GM12878 (cell line): ENCODE measurements at regions not wholly inside any gene's neighbourhood (a gene's known extent, or its start where the extent isn't known, plus 50 kb on each side); places are given as distances from the start of the nearest gene placed in this dataset.

Source experiments
- ATAC-seq: fragments of 200-7000 bp; cut with Tn5 transposase; 3 replicates; pipeline ENCODE4 v1.9.1; 2020; ENCODE audit warnings: mild to moderate bottlenecking, moderate library complexity
- BruUV-seq: library from RNA; stranded (reverse); fragments of 400-500 nt; replicated peaks from 2 replicates; lab custom pipeline; 2021; lab: Mats Ljungman, UMichigan
- CTCF ChIA-PET: fragments of 300-600 bp; sonication (Branson Sonifier 250); formaldehyde crosslinking; extraction: SDS; loops from one replicate; lab custom pipeline; 2021; ENCODE audit warnings: inconsistent platforms; lab: Yijun Ruan, JAX
- POLR2A ChIA-PET: fragments of 350-600 bp; formaldehyde crosslinking; extraction: SDS; loops from one replicate; lab custom pipeline; 2021; ENCODE audit warnings: inconsistent platforms; lab: Charles Lee
- RAD21 ChIA-PET: fragments of 300-600 bp; sonication (Branson Sonifier 250); formaldehyde crosslinking; loops from one replicate; lab custom pipeline; 2023; ENCODE audit warnings: antibody characterized with exemption; ENCODE audit not compliant: unreplicated experiment; lab: Charles Lee
- SMC1A ChIA-PET: fragments of 300-600 bp; sonication (Branson Sonifier 250); formaldehyde crosslinking; loops from one replicate; lab custom pipeline; 2023; ENCODE audit not compliant: unreplicated experiment, uncharacterized antibody; lab: Charles Lee
- DNase-seq: peaks from one replicate; pipeline ENCODE4 v3.0.0-alpha.2; 2011; ENCODE audit warnings: low read depth, low spot score
- FAIRE-seq: peaks from 3 replicates; lab custom pipeline; 2011; peaks lifted over from hg19 to GRCh38; lab: Jason Lieb, UNC
- H2AFZ ChIP-seq: 2 replicates; pipeline ENCODE4 v1.6.0; 2011; ENCODE audit warnings: low read depth, low read length, control low read depth; ENCODE audit not compliant: control insufficient read depth
- H3K27ac ChIP-seq: 2 replicates; pipeline ENCODE4 v1.5.1; 2011; ENCODE audit warnings: control low read depth; ENCODE audit not compliant: control insufficient read depth, insufficient read depth
- H3K27me3 ChIP-seq, 2 experiments: replicated peaks in 1 of 2; 2 replicates each; pipeline versions ENCODE4 v1.6.0 to v1.6.1; 2011; ENCODE audit warnings: low read length in 1 of 2; ENCODE audit not compliant: control insufficient read depth in 2 of 2, insufficient read depth in 2 of 2
- H3K36me3 ChIP-seq, 2 experiments: 2 replicates each; pipeline ENCODE4 v1.5.1; 2011; ENCODE audit warnings: low read length in 1 of 2; ENCODE audit not compliant: control insufficient read depth in 2 of 2, insufficient read depth in 2 of 2
- H3K4me1 ChIP-seq: 2 replicates; pipeline ENCODE4 v1.6.1; 2011; ENCODE audit warnings: mild to moderate bottlenecking, low read length, moderate library complexity, mixed read lengths; ENCODE audit not compliant: control insufficient read depth, insufficient read depth
- H3K4me2 ChIP-seq: 2 replicates; pipeline ENCODE4 v1.6.0; 2011; ENCODE audit warnings: control low read depth; ENCODE audit not compliant: control insufficient read depth, insufficient read depth
- H3K4me3 ChIP-seq: fragments of 200-600 bp; sonication (generic); 2 replicates; pipeline ENCODE4 v1.5.1; 2016
- H3K79me2 ChIP-seq: 2 replicates; pipeline ENCODE4 v1.6.0; 2011; ENCODE audit warnings: low read length; ENCODE audit not compliant: control insufficient read depth, insufficient read depth
- H3K9ac ChIP-seq: 2 replicates; pipeline ENCODE4 v1.8.0; 2011; ENCODE audit warnings: low read length, control low read depth, mixed read lengths; ENCODE audit not compliant: control insufficient read depth, insufficient read depth
- H3K9me3 ChIP-seq: replicated peaks from 3 replicates; pipeline ENCODE4 v1.5.1; 2011; ENCODE audit warnings: mild to moderate bottlenecking, low read length; ENCODE audit not compliant: control insufficient read depth, insufficient read depth
- H4K20me1 ChIP-seq: 2 replicates; pipeline ENCODE4 v1.6.0; 2011; ENCODE audit not compliant: control insufficient read depth, insufficient read depth
- BMI1 ChIP-seq: fragments of 450-650 bp; IDR thresholded peaks from 2 replicates; pipeline ENCODE4 v1.6.1; 2016; ENCODE audit warnings: mild to moderate bottlenecking, moderate library complexity, borderline replicate concordance
- CBFB ChIP-seq: IDR thresholded peaks from 2 replicates; pipeline ENCODE4 v1.6.1; 2016; ENCODE audit warnings: antibody characterized with exemption, low read depth
- FOS ChIP-seq: IDR thresholded peaks from 3 replicates; pipeline ENCODE4 v1.6.1; 2011; ENCODE audit warnings: borderline replicate concordance; ENCODE audit not compliant: insufficient read length; ENCODE audit errors: extremely low read depth
- HCFC1 ChIP-seq: fragments of 150-350 bp; IDR thresholded peaks from 2 replicates; pipeline ENCODE4 v1.6.1; 2014; ENCODE audit warnings: low read length
- HDGF ChIP-seq: fragments of 450-650 bp; IDR thresholded peaks from 2 replicates; pipeline ENCODE4 v1.6.1; 2016; ENCODE audit warnings: antibody characterized with exemption
- MTA3 ChIP-seq: IDR thresholded peaks from 2 replicates; pipeline ENCODE4 v1.6.1; 2012; ENCODE audit warnings: low read length, inconsistent platforms, borderline replicate concordance
- NBN ChIP-seq: fragments of 450-650 bp; IDR thresholded peaks from 2 replicates; pipeline ENCODE4 v1.6.1; 2016
- NFIC ChIP-seq: IDR thresholded peaks from 2 replicates; pipeline ENCODE4 v1.6.1; 2012; ENCODE audit warnings: low read depth, mild to moderate bottlenecking, inconsistent platforms, low read length, moderate library complexity
- NR2C1 ChIP-seq: fragments of 450-650 bp; IDR thresholded peaks from 2 replicates; pipeline ENCODE4 v1.6.1; 2017; ENCODE audit warnings: antibody characterized with exemption, mild to moderate bottlenecking, moderate library complexity
- NR2C2 ChIP-seq: IDR thresholded peaks from 2 replicates; pipeline ENCODE4 v1.6.1; 2011; ENCODE audit warnings: borderline replicate concordance, low read depth; ENCODE audit not compliant: control insufficient read depth, insufficient read length
- RELA ChIP-seq: fragments of 450-650 bp; IDR thresholded peaks from 2 replicates; pipeline ENCODE4 v1.8.0; 2014; ENCODE audit warnings: borderline replicate concordance; ENCODE audit not compliant: partially characterized antibody
- SMARCA5 ChIP-seq: fragments of 450-650 bp; IDR thresholded peaks from 2 replicates; pipeline ENCODE4 v1.6.1; 2017; ENCODE audit warnings: mild to moderate bottlenecking
- SREBF2 ChIP-seq: IDR thresholded peaks from 2 replicates; pipeline ENCODE4 v1.6.1; 2012; ENCODE audit warnings: mild to moderate bottlenecking, low read length
- STAT1 ChIP-seq: fragments of 450-650 bp; conservative IDR thresholded peaks from 2 replicates; pipeline ENCODE4 v1.6.1; 2014; ENCODE audit warnings: antibody characterized with exemption, mild to moderate bottlenecking
- TCF3 ChIP-seq: IDR thresholded peaks from 2 replicates; pipeline ENCODE4 v1.6.1; 2012; ENCODE audit warnings: low read depth, mild to moderate bottlenecking, low read length, borderline replicate concordance; ENCODE audit not compliant: insufficient read depth
- WRNIP1 ChIP-seq: IDR thresholded peaks from 2 replicates; pipeline ENCODE4 v1.6.1; 2011; ENCODE audit warnings: low read depth, low read length, improper control_type of control experiment, borderline replicate concordance
- YY1 ChIP-seq: IDR thresholded peaks from 2 replicates; pipeline ENCODE4 v1.6.1; 2011; ENCODE audit warnings: low read depth, mild to moderate bottlenecking, low read length
- WGBS: methylation state at CpG from one replicate; pipeline ENCODE4 v1.1.6; 2016; ENCODE audit warnings: low lambda C conversion rate; ENCODE audit not compliant: insufficient replicate concordance, insufficient coverage; ENCODE audit errors: missing lambda C conversion rate; 5-methylcytosine and 5-hydroxymethylcytosine counted together
- in situ Hi-C: fragments of 300-500 bp; cut with MboI; formaldehyde crosslinking; loops from 9 replicates; pipeline ENCODE4 v1.14.3; 2018; ENCODE audit warnings: mixed read lengths
- intact Hi-C: fragments of 100-400 bp; cut with micrococcal nuclease; formaldehyde crosslinking; loops from one replicate; pipeline ENCODE4 v1.14.2; 2022; ENCODE audit not compliant: unreplicated experiment

DNA sequence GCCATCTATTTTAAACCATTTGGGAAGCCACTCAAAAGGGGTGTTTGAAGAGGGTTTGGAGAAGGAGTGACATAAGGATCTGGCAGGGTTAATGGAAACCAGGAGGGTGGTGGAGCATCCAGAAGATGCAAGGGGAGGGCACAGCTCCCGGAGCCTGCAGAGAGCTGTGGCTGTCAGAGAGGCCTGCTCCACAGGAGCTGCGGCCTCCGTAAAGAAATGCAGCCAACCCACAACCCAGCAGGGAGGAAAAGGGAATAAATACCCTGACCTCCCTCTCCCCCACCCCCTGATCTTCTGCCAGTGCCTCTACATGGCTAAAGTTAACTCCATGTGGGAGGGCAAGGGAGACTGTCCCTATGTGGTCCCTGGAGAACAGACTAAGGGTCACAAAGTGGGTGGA is 567.1 kb upstream of the POU3F3 start (continued):
- no peak for TF ChIP-seq NR2C1
- TF ChIP-seq HCFC1 = no peak

DNA sequence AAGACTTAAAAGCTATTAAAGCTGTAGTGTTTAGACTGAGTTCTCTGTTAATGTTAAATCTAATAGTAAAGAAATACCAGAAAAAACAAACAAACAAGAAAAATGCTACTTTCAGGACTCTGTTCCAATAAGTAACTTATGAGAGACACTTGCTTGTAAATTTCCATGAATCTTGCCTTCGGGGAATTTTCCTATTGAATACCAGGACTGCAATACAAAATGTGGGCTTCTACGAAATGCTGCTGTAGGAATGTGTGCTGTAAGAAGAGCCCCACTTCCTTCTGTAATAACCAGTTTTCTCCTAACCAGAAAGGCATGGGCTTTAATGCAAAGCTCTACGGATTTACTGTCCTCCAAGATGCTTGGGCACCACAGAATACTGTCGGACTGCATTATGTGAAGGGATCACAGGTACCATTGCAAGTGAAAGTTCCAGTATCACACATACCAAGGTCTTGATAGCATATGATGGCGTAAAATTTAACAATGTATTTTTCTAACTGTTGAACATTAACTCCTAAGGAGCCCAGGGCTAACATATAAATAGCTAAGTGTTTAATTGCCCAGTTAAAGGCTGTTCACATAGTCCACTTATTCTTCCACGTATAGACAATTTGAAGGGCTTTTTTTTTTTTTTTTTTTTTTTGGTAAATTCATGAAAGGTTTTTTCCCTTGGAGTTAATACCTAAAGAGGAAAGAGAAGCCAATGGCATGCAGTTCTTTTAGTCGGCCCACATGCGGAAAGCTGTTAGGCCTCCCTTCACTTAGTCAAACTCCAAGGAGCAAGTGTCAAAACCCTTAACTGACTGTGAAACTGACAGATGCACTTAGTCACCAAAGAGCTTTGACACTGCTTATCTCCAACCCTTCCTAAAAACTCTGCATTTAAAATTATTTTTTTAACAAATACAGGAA is 564.0 kb upstream of the POU3F3 start:
- no peaks in the 10 kb centered on the region for H3K36me3 ChIP-seq
- TF ChIP-seq STAT1 (no peak), NBN (no peak), TCF3 (no peak), RELA (no peak), SMARCA5 (no peak), NR2C2 (no peak), NFIC (no peak), YY1 (no peak), WRNIP1 (no peak), HCFC1 (no peak), CBFB (no peak), FOS (no peak), BMI1 (no peak), MTA3 (no peak), HDGF (no peak), SREBF2 (no peak)
- TF ChIP-seq, all 136 proteins: peak for 0
- in situ Hi-C loops = no loop called here
- Histone ChIP-seq H3K79me2 (no peaks in the 10 kb centered on the region), H3K4me2 (no peak overlapping the region), H2AFZ (no peak overlapping the region), H3K9ac (no peak overlapping the region), H3K4me1 (no peaks in the 10 kb centered on the region), H3K4me3 (no peak overlapping the region), H3K27ac (no peak overlapping the region), H3K9me3 (no peaks in the 10 kb centered on the region), H3K27me3 (no peaks in the 10 kb centered on the region), H4K20me1 (no peaks in the 10 kb centered on the region)
- ChIA-PET RAD21 (no interaction called here), SMC1A (interaction anchor here (0.9 kb wide), 1 partner anchor 11 kb away, joined by 4 read pairs; no protein-coding TSS in a partner anchor), CTCF (interaction anchor here (0.7 kb wide), 1 partner anchor 234 kb away, joined by 3 read pairs; no protein-coding TSS in a partner anchor), POLR2A (no interaction called here)
- WGBS = 34% methylated on average over 8 of the region's 8 CpGs
- intact Hi-C loops = no loop called here
- BruUV-seq = no TSS peak
- no peak for FAIRE-seq
- no peak for DNase-seq
- no peak for ATAC-seq
